Right lobe of liver (tissue), 6 donors: ENCODE measurements at regions not wholly inside any gene's neighbourhood (a gene's known extent, or its start where the extent isn't known, plus 50 kb on each side); places are given as distances from the start of the nearest gene placed in this dataset.

ENCODE experiments used
- ATAC-seq, 4 donors: fragments of 200-7000 bp; cut with Tn5 transposase; one replicate each; pipeline ENCODE4 v1.9.1; 2020; ENCODE audit warnings: mild to moderate bottlenecking in 4 of 4, moderate library complexity in 4 of 4
- DNase-seq, 3 donors: peaks; one replicate each; pipeline ENCODE4 v3.0.0-alpha.2; 2020
- H3K27ac ChIP-seq, 3 donors: fragments of 200-600 bp; one replicate each; pipeline ENCODE4 v1.8.0; 2022
- H3K27me3 ChIP-seq, 2 donors: fragments of 200-600 bp; one replicate each; pipeline ENCODE4 v1.8.0; 2022
- H3K36me3 ChIP-seq, 4 donors: fragments of 200-600 bp; sonication (generic) in 1 of 4; one replicate each; pipeline versions ENCODE4 v1.5.1 to v1.8.0; 2017 to 2022; ENCODE audit warnings: control low read depth in 1 of 4
- H3K4me1 ChIP-seq, 4 donors: fragments of 200-600 bp; sonication (generic) in 1 of 4; one replicate each; pipeline versions ENCODE4 v1.5.1 to v1.8.0; 2017 to 2022; ENCODE audit warnings: control low read depth in 1 of 4
- H3K4me3 ChIP-seq, 3 donors: fragments of 200-600 bp; one replicate each; pipeline ENCODE4 v1.8.0; 2022
- H3K9me3 ChIP-seq, 4 donors: fragments of 200-600 bp; sonication (generic) in 1 of 4; one replicate each; pipeline versions ENCODE4 v1.5.1 to v1.8.0; 2017 to 2022; ENCODE audit warnings: control low read depth in 1 of 4
- CTCF ChIP-seq, 4 donors: fragments of 200-600 bp in 3 of 4; fragments of 450-650 bp in 1 of 4; IDR thresholded peaks; one replicate each; pipeline versions ENCODE4 v1.5.1 to v1.8.0; 2016 to 2022; ENCODE audit warnings: antibody characterized with exemption in 4 of 4, mild to moderate bottlenecking in 2 of 4
- POLR2A ChIP-seq: fragments of 450-650 bp; IDR thresholded peaks from one replicate; pipeline ENCODE4 v1.6.1; 2017; ENCODE audit warnings: antibody characterized with exemption, mild to moderate bottlenecking
- WGBS: methylation state at CpG from one replicate; pipeline ENCODE4 v1.1.6; 2018; ENCODE audit warnings: low coverage, low lambda C conversion rate; ENCODE audit not compliant: insufficient coverage; ENCODE audit errors: missing lambda C conversion rate; 5-methylcytosine and 5-hydroxymethylcytosine counted together
- intact Hi-C, 2 donors: fragments of 100-400 bp; cut with DNase I; formaldehyde crosslinking; loops; one replicate each; pipeline versions ENCODE4 v1.11.2 to v1.14.1; 2022
- donor health status: DM: no; HTN: yes; CAD: no.
- donor health status: DM: no; HTN: no; CAD: no.
- donor health status: DM: no; HTN: no; CAD: no.
- donor health status: DM: no; HTN: yes; CAD: no.
- donor health status: DM: no; HTN: yes; CAD: no.

GRCh38 chr4:176963121-176963520, 170.4 kb upstream of the VEGFC start:
- Histone ChIP-seq H3K27me3 (no peaks in the 10 kb centered on the region), H3K4me1 (no peaks in the 10 kb centered on the region), H3K36me3 (no peaks in the 10 kb centered on the region), H3K27ac (no peak overlapping the region), H3K9me3 (no peaks in the 10 kb centered on the region), H3K4me3 (no peak overlapping the region)
- TF ChIP-seq CTCF (IDR thresholded peaks at IDR 0.05), result no peak
- TF ChIP-seq POLR2A, result no peak
- DNase-seq (no peak), ATAC-seq (no peak)
- WGBS, result 27% methylated on average over 2 of the region's 2 CpGs
- intact Hi-C loops, result no loop called here

- H3K9me3 ChIP-seq, result no peaks in the 10 kb centered on the region
- intact Hi-C loops, result no loop called here
- H3K27me3 ChIP-seq, result no peaks in the 10 kb centered on the region
- WGBS, result 39% methylated on average over 3 of the region's 3 CpGs
- H3K4me1 ChIP-seq, result no peaks in the 10 kb centered on the region
- ATAC-seq (no peak), DNase-seq (no peak)
- no peak for TF ChIP-seq POLR2A
- TF ChIP-seq CTCF (IDR thresholded peaks at IDR 0.05), result peak in 1 of 4 donors; percentile 23
- no peak overlapping the region for H3K4me3 ChIP-seq
- H3K36me3 ChIP-seq, result no peaks in the 10 kb centered on the region
- H3K27ac ChIP-seq, result no peak overlapping the region
These were observed 171.5 kb upstream of the VEGFC start for GRCh38 chr4:176964116-176964691.

GRCh38 chr4:176967586-176967985, 174.9 kb upstream of the VEGFC start:
- no peaks in the 10 kb centered on the region for H3K27me3 ChIP-seq
- intact Hi-C loops, result no loop called here
- 26% methylated on average over 3 of the region's 3 CpGs for WGBS
- DNase-seq (no peak), ATAC-seq (no peak)
- no peak overlapping the region for H3K27ac ChIP-seq
- no peaks in the 10 kb centered on the region for H3K4me1 ChIP-seq
- H3K9me3 ChIP-seq, result no peaks in the 10 kb centered on the region
- H3K4me3 ChIP-seq, result no peak overlapping the region
- TF ChIP-seq CTCF (IDR thresholded peaks at IDR 0.05) (no peak), POLR2A (no peak)
- H3K36me3 ChIP-seq, result no peaks in the 10 kb centered on the region

GRCh38 chr4:176968094-176968493, 175.4 kb upstream of the VEGFC start:
- no peak for ATAC-seq
- 47% methylated on average over 1 of the region's 1 CpG for WGBS

More at GRCh38 chr4:176968094-176968493, 175.4 kb upstream of the VEGFC start:
- no peak overlapping the region for H3K4me3 ChIP-seq
- TF ChIP-seq CTCF (IDR thresholded peaks at IDR 0.05) (no peak), POLR2A (no peak)
- H3K27me3 ChIP-seq, result no peaks in the 10 kb centered on the region
- H3K27ac ChIP-seq, result no peak overlapping the region
- intact Hi-C loops, result no loop called here
- H3K4me1 ChIP-seq, result no peaks in the 10 kb centered on the region
- no peaks in the 10 kb centered on the region for H3K9me3 ChIP-seq
- no peak for DNase-seq
- H3K36me3 ChIP-seq, result no peaks in the 10 kb centered on the region
